H1 (cell line): ENCODE measurements at regions not wholly inside any gene's neighbourhood (a gene's known extent, or its start where the extent isn't known, plus 50 kb on each side); places are given as distances from the start of the nearest gene placed in this dataset.

Experiments
- BRCA1 ChIP-seq: IDR thresholded peaks from 2 replicates; pipeline ENCODE4 v1.6.1; 2012; ENCODE audit warnings: low read depth, low read length, improper control_type of control experiment
- NRF1 ChIP-seq: IDR thresholded peaks from 2 replicates; pipeline ENCODE4 v1.6.1; 2011; ENCODE audit warnings: mild to moderate bottlenecking, low read depth, low read length, improper control_type of control experiment
- RAD21 ChIP-seq, 2 experiments: IDR thresholded peaks in 1 of 2; conservative IDR thresholded peaks in 1 of 2; 2 replicates each; pipeline ENCODE4 v1.6.1; 2011; ENCODE audit warnings: low read depth in 2 of 2, low read length in 2 of 2, improper control_type of control experiment in 1 of 2, inconsistent platforms in 1 of 2, mild to moderate bottlenecking in 1 of 2, moderate library complexity in 1 of 2
- RBBP5 ChIP-seq: IDR thresholded peaks from 2 replicates; pipeline ENCODE4 v1.7.1; 2012; ENCODE audit warnings: low read depth, mild to moderate bottlenecking, inconsistent platforms, low read length, moderate library complexity, borderline replicate concordance
- RXRA ChIP-seq: IDR thresholded peaks from 2 replicates; pipeline ENCODE4 v1.6.1; 2011; ENCODE audit warnings: low read depth, mild to moderate bottlenecking, low read length, moderate library complexity; ENCODE audit not compliant: insufficient read depth
- TF ChIP-seq, protein P1 (sequence below): fragments of 300-600 bp; sonication (generic); IDR thresholded peaks from 2 replicates; pipeline ENCODE4 v1.7.1; 2012; ENCODE audit warnings: low read length, moderate library complexity, mild to moderate bottlenecking, inconsistent platforms; ENCODE audit not compliant: insufficient replicate concordance

DNA sequence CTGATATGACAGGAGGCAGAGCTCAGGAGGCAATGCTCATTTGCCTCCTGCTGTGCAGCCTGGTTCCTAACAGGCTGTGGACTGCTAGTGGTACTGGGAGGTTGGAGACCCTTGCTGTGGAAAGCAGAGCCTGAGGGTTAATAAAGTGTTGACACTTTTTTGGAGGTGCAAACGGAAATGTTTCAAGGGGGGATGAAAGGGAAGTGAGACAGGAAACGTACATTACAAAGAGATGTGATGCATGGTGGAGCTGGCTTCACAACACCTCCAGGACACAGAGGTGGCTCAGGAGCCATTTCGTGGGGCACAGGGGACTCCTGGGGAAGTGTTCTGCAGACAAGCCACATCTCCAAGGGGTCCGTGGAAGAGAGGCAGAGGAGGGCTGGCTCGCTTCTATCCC is 137.6 kb upstream of the SVIL start (continued):
- TF ChIP-seq, protein P1, sequence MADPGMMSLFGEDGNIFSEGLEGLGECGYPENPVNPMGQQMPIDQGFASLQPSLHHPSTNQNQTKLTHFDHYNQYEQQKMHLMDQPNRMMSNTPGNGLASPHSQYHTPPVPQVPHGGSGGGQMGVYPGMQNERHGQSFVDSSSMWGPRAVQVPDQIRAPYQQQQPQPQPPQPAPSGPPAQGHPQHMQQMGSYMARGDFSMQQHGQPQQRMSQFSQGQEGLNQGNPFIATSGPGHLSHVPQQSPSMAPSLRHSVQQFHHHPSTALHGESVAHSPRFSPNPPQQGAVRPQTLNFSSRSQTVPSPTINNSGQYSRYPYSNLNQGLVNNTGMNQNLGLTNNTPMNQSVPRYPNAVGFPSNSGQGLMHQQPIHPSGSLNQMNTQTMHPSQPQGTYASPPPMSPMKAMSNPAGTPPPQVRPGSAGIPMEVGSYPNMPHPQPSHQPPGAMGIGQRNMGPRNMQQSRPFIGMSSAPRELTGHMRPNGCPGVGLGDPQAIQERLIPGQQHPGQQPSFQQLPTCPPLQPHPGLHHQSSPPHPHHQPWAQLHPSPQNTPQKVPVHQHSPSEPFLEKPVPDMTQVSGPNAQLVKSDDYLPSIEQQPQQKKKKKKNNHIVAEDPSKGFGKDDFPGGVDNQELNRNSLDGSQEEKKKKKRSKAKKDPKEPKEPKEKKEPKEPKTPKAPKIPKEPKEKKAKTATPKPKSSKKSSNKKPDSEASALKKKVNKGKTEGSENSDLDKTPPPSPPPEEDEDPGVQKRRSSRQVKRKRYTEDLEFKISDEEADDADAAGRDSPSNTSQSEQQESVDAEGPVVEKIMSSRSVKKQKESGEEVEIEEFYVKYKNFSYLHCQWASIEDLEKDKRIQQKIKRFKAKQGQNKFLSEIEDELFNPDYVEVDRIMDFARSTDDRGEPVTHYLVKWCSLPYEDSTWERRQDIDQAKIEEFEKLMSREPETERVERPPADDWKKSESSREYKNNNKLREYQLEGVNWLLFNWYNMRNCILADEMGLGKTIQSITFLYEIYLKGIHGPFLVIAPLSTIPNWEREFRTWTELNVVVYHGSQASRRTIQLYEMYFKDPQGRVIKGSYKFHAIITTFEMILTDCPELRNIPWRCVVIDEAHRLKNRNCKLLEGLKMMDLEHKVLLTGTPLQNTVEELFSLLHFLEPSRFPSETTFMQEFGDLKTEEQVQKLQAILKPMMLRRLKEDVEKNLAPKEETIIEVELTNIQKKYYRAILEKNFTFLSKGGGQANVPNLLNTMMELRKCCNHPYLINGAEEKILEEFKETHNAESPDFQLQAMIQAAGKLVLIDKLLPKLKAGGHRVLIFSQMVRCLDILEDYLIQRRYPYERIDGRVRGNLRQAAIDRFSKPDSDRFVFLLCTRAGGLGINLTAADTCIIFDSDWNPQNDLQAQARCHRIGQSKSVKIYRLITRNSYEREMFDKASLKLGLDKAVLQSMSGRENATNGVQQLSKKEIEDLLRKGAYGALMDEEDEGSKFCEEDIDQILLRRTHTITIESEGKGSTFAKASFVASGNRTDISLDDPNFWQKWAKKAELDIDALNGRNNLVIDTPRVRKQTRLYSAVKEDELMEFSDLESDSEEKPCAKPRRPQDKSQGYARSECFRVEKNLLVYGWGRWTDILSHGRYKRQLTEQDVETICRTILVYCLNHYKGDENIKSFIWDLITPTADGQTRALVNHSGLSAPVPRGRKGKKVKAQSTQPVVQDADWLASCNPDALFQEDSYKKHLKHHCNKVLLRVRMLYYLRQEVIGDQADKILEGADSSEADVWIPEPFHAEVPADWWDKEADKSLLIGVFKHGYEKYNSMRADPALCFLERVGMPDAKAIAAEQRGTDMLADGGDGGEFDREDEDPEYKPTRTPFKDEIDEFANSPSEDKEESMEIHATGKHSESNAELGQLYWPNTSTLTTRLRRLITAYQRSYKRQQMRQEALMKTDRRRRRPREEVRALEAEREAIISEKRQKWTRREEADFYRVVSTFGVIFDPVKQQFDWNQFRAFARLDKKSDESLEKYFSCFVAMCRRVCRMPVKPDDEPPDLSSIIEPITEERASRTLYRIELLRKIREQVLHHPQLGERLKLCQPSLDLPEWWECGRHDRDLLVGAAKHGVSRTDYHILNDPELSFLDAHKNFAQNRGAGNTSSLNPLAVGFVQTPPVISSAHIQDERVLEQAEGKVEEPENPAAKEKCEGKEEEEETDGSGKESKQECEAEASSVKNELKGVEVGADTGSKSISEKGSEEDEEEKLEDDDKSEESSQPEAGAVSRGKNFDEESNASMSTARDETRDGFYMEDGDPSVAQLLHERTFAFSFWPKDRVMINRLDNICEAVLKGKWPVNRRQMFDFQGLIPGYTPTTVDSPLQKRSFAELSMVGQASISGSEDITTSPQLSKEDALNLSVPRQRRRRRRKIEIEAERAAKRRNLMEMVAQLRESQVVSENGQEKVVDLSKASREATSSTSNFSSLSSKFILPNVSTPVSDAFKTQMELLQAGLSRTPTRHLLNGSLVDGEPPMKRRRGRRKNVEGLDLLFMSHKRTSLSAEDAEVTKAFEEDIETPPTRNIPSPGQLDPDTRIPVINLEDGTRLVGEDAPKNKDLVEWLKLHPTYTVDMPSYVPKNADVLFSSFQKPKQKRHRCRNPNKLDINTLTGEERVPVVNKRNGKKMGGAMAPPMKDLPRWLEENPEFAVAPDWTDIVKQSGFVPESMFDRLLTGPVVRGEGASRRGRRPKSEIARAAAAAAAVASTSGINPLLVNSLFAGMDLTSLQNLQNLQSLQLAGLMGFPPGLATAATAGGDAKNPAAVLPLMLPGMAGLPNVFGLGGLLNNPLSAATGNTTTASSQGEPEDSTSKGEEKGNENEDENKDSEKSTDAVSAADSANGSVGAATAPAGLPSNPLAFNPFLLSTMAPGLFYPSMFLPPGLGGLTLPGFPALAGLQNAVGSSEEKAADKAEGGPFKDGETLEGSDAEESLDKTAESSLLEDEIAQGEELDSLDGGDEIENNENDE, result no peak
- TF ChIP-seq RAD21 (IDR thresholded peaks at IDR 0.05 in 1 of 2, conservative IDR thresholded peaks at IDR 0.05 in 1 of 2; ENCODE audit: low read depth in 2 of 2, low read length in 2 of 2), result no peak
- no peak for TF ChIP-seq RXRA
- no peak for TF ChIP-seq NRF1
- TF ChIP-seq BRCA1, result no peak
- no peak for TF ChIP-seq RBBP5
